GM19025 (cell line): ENCODE measurements at regions not wholly inside any gene's neighbourhood (a gene's known extent, or its start where the extent isn't known, plus 50 kb on each side); places are given as distances from the start of the nearest gene placed in this dataset.
"Not testable (repeated sequence)": the region's sequence is repeated elsewhere in the genome, so short reads cannot be mapped to it uniquely, and the experiment has no call there.

ENCODE experiments used
- ATAC-seq: cut with Tn5 transposase; IDR thresholded peaks from one replicate; pipeline ENCODE4 v1.9.1; 2021; ENCODE audit warnings: mild to moderate bottlenecking, low read depth, moderate library complexity; ENCODE audit not compliant: unreplicated experiment

DNA sequence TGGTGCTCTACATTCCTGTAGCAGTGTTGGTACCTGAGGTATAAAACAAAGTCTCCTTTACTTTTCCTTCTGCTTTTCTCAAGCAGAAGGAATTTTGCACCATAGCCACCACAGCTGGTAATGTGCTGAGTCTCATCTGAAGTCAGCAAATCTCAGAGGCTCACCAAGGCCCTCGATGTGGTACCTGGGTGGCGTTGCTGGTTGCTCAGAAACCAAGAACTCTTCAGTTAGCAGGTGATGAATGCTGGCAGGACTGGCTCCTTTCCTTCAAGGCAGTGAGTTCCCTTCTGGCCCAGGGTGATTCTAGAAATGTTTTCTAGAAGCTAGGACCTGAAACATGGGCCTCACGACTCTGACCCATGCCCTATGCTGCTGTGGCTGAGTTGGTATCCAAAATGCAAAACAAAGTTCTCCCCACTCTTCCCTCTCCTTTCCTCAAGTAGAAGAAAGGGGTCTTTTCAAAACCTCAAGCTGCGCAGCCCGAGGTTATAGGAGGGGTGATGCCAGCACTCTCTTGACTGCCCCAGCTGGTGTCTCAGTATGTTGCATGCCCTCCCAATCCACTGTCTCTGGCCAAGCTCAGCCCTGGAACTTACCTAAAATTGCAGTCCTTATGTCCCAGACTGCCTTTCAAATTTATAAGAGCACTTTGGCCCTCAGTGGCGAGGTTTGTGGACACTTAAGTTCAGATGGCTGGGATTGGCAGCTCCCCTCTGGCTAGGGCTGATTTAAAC is 592.3 kb downstream of the FRK start:
- ATAC-seq: no peak

DNA sequence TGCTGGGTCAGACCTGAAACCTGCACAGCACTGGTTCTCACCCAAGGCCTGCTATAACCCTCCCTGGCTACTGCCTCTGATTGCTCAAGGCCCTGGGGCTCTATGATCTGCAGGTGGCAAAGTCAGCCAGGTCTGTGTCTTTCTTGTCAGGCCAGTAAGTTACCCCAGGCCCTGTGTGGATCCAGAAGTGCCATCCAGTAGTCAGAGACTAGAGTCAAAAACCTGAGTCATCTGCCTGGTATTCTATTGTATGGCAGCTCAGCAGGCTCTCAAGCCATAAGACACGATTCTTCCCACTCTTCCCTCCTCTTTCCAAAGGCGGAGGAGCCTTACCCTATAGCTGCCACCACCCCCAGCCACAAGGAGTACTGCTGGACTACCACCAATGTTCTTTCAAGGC is 593.0 kb downstream of the FRK start:
- no peak for ATAC-seq

- ATAC-seq: no peak
These were observed 599.8 kb downstream of the FRK start for GRCh38 chr6:115460913-115461312.

DNA sequence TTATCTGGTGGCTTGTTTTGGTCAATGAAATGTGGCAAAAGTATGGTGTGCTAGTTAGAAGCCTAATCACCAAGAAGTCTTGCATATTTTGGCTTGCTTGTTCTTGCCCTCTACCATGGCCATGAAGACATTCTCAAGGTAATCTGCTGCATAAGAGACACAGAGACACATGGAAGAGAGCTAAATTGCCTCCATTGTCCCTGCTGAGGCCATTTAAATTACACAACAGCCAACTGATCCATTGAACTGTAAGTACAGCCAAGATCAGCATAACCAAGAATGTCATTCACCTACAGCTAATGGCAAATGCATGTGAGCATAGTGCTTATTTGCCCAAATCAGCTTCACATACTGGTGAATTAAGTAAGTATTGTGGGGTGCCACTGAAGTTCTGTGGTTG is 603.8 kb downstream of the FRK start:
- ATAC-seq: no peak

DNA sequence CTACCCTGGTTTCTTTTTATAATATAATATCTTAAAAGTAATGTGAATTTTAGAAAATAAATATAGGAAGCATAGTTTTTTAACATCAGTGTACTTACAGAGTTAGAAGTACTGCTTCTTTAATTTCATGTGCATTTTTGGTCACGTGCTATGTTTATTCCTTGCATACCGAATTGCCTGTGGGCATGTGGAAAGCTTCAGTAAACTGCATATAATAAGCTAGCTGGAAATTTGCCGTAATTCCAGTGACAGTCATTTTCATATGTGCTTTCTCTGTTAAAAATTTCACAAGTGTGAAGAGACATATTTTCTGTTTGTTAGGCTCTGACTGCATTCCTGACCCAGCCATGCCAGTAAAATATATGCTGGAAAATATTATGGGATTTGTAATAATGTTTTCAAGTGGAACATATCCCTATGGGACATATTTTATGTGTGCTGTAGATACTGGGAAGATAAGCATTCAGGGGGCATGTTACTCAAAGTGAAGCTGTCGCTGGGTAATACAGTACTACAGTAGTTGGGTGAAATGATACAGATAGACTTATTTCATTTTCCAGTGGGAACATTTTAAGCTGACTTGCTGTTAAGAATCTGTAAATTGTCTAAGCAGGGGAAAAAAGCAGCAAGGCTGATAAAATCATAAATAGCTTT is 616.7 kb downstream of the FRK start:
- no peak for ATAC-seq

- no peak for ATAC-seq
These were observed 618.4 kb downstream of the FRK start for GRCh38 chr6:115442323-115442722.

DNA sequence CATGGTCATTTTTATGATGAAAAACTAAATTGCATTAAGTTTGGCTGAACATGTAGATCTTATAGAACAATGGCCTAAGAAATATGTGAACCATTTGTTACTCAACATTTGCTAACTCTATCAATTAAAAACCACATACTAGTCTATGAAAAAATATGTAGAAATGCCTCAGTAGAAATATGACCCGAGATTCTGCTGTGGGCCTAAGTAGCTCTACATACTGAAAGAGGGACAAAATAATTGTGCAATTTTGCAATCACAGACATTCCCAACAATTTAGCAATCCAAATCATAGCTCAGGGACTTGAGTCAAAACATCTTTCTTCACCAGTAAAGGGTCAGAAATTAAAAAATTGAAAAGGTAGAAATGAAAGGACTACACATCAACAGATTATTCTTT is 619.0 kb downstream of the FRK start:
- ATAC-seq: no peak

DNA sequence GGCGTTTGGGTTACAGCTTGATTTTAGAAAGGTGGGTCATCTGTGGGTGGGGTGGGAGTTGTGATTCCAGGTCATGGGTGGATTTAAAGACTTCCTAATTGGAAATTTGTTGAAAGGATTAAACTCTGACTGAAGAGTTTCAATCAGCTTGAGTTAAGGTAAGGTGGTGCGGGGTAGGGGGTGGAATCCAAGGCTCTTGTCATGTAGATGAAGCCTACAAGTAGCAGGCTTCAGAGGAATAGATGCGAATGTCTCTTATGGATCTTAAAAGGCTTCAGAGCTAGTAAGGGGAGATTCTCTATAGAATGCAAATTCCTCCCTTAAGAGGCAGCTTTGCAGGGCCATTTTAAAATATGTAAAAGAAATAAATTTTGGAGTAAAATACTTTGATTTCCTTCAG is 645.3 kb downstream of the FRK start:
- no peak for ATAC-seq

GRCh38 chr6:115414916-115415315 is 645.8 kb downstream of the FRK start:
- ATAC-seq: not testable (repeated sequence)

DNA sequence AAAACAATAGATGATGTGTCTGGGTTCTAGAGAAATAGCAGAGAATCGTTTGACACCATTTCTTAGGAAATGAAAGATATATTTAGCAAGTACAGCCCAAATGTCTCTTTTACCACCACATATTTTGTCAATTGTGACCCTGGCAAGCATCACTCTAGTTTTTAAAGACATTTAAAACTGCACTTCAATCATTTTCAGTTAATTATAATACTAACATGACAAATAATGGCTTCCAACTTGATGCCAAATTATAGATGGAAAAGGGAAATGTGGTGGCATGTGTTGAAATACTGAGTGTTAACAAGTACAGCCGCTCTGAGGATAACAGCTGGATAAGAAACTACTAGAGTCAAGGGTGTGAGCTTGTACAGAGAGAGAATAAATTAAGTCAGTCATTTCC is 648.9 kb downstream of the FRK start:
- ATAC-seq: no peak

GRCh38 chr6:115404446-115404845 is 656.2 kb downstream of the FRK start:
- no peak for ATAC-seq

DNA sequence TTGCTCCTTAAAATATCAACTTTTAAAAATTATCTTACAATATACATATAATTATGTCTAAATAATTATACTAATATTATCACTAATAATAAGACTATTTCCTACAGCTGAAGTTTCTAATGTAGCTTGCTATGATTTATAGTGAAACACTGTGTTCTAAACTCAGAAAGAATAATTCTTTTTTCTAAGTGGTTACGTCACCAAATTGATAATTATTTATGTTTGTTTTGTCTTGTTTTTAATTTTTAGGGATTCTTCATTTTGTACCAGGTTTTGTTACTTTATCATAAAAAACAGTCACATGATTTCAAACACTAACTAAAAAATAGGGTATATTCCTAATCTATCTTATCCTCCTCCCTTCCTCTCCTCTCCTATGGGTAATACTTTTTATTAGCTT is 662.1 kb downstream of the FRK start:
- no peak for ATAC-seq

DNA sequence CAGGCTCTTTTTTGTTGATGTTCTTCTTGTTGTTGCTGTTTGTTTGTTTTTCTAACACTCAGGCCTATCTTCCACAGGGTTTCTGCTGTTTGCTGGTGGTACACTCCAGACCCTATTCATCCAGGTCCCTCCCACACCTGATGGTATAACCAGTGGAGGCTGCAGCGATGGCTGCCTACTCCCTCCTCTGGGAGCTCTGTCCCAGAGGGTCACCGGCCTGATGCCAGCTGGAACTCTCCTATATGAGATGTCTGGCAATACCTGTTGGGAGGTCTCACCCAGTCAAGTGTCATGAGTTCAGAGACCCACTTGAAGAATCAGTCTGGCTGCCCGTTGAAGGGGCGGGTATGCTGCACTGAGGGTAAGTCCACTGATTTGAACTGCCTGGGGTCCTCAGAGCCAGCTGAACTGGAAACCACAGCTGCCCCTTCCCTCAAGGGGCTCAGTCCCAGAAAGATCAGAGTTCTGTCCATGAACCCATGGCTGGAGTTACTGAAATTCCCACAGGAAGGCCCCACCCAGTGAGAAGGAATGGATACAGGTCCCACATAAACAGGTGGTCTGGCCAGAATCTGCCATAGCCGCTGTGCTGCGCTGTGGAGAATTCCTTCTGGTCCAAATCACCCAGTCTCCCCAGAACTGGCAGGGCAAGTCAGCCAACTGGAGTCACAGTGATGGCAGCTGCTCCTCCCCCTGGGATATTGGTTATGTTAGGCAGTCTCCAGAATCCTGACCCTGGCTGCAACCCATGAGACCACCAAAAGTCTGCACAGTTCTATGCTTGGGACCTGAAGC is 664.4 kb downstream of the FRK start:
- ATAC-seq: no peak

GRCh38 chr6:115393821-115394220 is 666.9 kb downstream of the FRK start:
- ATAC-seq: no peak

DNA sequence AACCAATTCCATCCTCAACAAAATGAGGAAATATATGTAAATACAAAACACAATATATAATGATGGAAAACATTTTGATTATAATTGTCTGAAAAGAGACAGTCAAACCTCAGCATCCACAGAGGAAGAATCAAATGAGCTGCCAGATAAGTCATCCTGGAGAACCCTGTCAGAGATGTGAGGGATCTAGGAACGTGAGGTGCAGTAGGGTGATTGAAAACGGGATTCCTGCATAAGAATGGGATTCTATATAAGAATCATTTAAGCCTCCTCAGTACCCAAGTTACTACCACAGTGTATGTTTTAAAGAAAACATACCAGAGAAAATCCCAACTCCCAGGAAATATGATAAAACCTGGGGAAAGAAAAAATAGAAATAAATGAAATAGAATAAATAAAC is 690.5 kb downstream of the FRK start:
- no peak for ATAC-seq

- ATAC-seq: no peak
These were observed 694.9 kb downstream of the FRK start for GRCh38 chr6:115365783-115366182.

DNA sequence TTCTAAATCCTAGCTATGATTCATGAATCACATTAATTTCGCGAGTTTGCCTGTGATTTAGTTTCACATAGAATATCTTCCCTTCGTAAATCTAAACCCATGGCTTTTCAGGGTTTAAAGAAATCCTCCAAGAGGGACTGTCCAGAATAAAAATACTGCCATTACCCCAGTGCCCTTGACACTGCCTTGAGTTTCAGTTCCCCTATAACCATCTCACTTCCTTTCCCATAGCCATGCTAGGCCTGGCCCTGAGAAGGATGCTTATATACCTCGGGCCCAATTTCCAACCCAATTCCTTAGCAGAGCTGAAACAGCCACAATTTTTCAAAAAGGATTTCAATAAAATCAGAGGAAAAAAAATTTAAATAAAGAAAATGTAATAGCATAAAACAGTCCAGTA is 697.3 kb downstream of the FRK start:
- ATAC-seq: peak; percentile 86

- no peak for ATAC-seq
These were observed 698.5 kb downstream of the FRK start for GRCh38 chr6:115362234-115362633.

GRCh38 chr6:115360602-115361325 is 699.9 kb downstream of the FRK start:
- ATAC-seq: no peak

GRCh38 chr6:115358616-115359015 is 702.1 kb downstream of the FRK start:
- ATAC-seq: no peak

DNA sequence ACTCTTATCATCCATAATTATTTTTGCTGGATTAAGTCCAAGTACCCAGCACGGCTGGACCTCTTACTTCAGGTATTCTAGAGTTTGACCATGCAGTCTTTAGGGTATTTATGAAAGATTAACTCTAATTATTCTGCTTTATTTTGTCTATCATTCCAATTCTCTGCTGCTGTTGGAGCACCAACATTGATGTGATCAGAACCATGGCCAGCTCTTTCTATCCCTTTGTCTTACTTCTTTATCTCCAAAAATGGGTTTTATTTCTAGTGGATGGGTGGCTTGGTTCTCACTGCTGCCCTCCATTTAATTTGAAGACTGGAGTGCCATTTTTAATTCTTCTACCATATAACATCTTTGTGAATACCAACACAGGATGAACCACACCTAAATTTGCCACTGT is 704.3 kb downstream of the FRK start:
- no peak for ATAC-seq
